ENCODE measurements at regions not wholly inside any gene's neighbourhood (a gene's known extent, or its start where the extent isn't known, plus 50 kb on each side); places are given as distances from the start of the nearest gene placed in this dataset.

DNA sequence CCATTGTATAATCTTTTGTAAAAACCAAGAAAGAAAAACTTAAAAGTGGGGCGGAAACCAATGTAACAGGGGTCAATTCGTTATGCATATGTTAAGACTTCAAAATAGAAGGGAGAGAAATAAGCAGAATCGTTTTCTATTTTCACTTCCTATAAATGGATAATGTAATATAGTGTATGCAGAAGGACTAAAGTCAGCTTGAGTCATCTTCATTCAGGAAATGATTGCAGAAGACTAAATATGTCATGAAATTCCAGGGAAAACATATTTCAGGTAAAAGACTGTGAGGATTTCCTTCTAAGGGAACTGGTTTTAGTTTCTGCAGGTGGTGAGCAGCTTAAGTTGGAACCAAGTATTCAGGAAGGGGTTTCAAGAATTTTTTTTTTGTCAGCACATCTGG is 753.3 kb downstream of the IRX1 start:
- no peak for DNase-seq

DNA sequence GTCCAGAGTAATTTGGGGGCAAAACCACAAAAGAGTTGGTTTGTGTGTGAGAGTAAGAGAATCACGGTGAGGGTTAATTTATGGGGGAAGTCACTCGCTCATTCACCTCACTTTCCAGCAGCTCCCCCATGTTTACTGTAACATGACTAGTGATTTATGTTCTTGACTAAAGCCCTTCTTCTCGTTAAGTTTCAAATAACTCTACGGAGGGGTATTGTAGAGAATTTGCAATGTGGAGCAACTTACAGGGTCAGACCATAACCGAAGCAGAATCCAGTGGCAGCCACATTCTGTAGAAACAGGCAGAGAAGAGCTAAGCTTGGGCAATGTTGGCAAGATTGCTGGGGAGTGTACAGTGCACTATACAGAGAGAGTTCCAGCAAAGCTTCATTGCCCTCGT is 760.6 kb downstream of the IRX1 start:
- DNase-seq, result no peak

DNA sequence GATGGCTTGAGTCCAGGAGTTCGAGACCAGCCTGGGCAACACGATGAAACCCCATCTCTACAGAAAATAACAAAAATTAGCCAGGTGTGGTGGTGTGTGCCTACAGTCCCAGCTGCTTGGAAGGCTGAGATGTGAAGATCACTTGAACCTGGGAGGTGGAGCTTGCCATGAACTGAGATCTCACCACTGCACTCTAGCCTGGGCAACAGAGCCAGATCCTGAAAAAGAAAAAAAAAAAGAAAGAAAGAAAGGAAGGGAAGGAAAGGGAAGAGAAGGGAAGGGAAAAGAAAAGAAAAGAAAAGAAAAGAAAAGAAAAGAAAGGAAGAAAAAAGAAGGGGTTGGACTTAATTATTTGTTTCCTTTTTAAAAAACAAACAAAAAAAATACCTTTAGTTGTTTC is 764.2 kb downstream of the IRX1 start:
- DNase-seq, result no peak

DNA sequence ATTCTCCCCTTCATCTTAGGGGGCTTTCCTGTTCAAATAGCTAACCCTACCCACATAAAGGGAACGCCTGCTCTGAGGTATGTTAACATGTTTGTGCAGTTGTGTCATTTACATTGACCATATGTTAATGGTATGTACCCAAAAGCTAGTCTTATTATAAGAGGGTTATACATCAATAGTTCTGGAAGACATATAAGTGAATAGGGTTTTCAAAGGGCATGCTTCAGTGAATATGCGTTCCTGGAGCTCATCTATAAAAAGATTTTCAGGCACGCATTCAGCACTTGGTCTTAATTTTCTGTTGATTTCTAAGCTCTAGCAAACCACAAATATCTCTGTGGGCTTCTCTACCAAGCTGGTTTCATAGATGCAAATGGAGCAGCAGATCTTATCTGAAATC is 766.1 kb downstream of the IRX1 start:
- DNase-seq, result no peak

DNA sequence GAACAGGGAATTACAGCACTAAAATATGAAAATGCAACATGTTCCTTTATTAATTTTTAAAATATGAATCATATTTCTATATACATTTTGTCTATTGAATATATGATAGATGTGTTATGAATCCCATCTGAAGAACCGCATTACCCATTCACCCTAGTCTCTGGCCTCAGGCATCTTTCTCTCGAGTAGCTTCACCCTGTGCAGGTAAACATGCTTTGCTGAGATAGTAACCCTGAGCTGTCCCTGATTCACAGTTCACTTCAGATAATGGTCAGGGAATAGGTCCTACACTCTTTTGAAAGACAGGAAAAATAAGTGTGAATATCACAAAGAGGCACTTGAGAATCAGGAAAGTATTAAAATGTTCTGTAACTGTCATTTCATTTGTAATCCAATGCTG is 766.8 kb downstream of the IRX1 start:
- DNase-seq, result no peak

DNA sequence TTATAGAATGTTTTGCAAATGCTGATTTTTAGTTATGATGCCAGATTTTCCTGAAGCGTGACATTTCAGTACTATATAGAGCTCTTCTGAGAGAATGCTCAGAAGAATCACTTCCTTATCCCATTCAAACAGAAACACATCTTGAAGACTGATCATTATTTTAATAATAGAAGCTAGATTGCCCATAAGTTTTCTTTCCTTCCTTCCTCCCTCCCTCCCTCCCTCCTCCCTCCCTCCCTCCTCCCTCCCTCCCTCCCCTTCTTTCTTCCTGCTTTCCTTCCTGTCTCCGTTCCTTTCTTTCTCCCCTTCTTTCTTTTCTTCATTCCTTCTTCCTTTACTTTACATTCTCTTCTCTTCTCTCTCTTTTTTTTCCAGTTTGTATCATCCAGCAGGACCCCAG is 767.4 kb downstream of the IRX1 start:
- DNase-seq, result no peak

DNA sequence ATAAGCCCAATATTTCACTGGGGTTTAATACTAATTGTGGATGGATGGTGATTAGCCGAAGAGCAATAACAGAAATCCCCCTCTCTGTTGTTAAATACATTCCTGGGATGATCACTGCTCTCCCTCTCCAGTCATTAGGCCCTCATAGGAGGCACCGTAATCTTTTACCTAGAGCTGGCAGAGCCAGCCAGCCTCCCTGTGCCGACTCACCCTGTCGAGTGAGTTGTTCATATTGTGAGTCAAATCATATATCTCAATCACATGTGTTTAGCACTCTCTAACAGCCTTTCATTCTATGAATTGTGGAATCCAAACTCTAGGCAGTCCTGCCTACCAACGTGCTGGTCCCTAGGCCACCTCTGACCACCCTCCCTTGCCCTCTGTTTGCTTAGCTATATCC is 771.0 kb downstream of the IRX1 start:
- DNase-seq, result no peak

DNA sequence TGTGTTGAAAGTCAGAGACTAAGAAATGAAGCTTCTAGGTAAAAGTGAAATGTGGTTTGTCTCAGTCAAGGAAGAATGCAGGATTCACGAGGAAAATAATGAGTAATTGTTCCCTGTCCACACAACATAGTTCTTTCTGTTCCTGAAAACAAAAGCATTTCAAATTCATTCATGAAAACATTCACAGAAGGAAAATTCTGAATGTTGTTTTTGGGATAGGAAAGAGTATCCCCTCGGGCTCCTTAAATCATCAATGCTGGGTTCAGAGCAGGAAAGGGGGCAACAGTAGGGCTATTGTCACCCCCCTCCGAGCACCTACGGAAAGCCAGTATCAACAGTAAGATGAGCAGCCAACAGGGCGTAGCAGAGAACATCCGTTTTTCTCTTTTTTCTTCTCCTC is 769.9 kb upstream of the ADAMTS16 start:
- no peak for DNase-seq

DNA sequence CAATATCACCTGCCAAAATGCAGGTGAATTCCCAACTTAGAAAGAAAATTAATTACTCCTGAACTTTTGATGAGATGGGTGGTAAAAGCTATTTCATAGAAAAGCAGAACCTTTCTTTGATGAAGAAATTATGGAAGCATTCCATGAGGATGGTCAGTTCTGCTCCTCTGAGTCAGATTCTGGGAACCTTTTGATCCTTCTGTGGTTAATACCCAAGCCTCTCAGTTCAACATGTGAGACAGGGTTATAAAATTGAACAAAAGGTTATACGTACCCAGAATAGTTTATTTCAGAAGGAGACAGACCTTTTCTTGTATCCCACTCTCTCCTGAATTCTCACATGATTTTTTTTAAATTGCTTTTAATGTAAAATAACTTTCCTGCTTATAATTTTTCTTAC is 767.6 kb upstream of the ADAMTS16 start:
- DNase-seq, result no peak

DNA sequence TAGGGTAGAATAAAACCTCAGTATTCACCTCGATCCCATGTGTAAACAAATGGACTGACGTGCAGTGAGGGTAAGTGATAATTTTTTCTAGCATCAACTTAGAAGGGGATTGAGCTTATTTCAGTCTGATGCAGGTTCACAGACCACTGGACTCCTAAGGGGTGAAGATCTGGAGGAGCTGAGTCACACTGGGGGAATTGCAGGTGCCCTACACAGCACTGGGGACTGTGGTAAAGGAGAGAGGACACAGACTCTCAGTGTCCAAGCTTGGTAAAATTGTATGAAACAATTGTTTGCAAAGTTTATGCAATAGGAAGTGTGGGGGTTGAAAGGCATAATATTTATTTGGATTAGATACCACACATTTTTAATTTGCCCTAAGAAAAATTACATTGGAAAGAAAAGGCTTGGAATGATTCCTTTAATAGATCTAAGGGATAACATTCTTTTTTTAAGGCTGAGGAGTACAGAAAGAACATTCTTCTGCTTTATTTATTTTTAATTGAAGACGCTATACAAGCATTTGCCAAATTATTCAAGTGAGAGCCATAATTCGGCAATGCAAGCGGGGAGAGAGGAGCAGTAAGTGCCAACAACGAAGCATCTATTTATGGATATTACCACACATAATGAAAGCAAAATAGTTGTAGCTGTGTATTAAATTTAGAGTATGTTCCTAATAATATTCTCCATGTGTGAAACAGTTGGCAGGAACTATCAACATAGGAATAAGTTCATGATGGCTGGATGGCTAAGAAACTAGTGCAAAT is 766.9 kb upstream of the ADAMTS16 start:
- DNase-seq, result no peak

DNA sequence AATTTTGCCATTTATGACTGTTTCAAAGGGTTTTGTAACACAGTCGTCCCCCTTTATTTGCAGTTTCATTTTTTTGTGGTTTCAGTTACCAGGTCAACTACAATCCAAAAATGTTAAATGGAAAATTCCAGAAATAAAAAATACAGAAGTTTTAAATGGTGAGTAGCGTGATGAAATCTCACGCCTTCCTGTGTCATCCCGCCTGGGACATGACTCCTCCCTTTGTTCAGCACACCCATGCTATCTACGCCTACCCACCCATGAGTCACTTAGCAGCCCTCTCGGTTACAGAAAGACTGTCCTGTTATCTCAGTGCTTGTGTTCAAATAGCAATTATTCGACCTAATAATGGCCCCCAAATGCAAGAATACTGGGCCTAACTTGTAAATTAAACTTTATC is 765.3 kb upstream of the ADAMTS16 start:
- DNase-seq, result no peak

DNA sequence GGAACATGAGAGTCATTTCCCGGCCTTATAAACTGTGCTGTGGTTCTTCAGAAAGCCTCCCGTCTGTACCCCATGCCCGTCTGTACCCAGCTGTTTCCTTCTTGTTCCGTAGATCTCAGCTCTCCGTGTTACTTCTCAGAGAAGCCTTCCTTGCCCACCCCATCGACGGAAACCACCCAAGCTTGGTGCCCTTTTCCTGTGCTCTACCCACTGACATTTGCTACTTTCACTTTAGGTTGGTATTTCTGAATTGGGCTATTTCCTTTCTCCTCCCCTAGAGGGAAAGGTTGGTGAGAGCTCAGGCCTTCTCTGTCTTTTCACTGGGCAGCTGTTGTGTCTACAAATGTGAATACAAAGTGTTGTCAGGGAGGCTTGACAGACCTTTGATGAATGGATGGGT is 764.5 kb upstream of the ADAMTS16 start:
- DNase-seq, result no peak

DNA sequence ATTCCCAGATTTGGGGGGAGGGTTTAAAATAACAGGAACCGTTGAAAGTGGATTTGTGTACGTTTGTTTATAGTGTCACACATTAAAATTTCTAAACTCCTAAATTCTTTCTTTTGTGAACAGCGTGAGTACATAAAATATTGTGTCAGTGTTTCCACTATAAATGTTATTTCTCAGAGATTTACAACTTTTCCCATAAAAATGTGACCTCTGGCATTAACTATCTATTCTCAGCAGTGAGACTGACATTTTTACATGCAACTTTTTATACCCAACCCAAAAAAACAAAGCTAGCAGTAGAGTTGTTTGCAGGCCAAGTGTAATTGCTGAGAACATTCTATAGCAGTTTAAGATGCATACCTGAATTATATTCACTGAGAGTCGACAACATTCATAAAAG is 757.0 kb upstream of the ADAMTS16 start:
- DNase-seq, result no peak

DNA sequence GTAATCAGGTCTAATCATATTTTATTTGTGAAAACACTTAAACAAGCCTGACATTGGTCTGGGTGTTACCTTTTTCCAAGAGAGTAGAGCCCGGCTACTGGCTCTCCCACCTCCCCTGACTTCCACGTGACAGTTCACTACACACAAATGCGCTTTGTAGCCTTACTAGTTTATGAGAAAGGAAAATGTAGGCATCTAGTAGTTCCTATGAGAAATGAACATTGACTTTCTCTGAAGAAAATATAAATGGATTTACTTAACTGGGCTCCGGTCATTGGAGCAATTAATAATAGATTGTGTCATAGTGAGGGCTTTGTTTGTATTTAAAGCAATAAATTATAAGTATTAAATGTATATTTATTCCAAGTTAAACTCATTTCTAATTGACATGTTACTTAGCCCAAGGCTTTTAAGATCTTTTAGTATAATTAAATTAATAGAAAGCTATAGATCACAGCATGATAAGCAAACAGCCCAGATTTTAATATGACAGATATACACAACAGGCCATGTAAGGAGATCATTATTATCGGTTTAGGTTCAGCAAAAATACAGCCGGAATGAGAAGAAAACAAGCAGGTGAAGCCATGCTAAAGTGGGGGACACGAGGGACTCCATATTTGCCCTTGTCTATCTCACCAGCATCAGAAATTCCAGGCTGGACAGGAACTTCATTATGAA is 756.5 kb upstream of the ADAMTS16 start:
- DNase-seq, result no peak

DNA sequence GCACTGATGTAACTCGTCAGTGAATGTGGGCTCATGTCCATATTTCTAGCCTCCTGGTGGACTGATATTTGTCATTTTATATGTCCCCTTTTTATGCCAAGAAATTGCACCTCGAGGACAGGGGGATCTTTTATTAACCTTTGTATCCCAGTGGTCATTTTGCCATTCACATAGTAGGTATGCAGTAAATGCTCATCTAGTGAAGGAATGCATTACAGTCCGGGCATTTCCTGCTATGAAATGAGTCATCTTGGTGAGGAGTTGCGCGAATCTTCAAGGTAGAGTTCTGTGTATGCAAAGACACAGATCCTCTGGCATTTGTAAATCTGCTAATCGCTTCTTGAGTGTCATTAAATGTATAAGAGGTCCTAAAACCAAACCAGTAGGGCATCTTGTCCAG is 755.5 kb upstream of the ADAMTS16 start:
- DNase-seq, result no peak

DNA sequence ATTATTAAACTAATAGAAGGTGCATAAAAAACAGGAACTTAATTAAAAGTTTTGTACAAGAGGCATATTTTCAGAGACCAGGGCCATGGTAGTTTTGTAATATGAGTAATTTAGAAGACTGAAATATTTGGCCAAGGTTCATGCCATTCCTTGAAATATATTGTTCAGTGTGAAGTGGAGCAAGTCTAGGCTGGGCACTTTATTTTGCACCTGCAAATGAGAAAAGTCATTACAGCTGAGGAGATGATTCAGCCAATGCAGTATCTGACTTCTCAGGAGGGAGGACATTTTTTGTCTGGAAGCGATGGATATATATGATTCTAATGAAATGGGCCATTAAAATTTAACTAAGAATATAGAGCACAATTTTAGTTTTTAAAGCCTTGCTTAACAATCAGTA is 754.0 kb upstream of the ADAMTS16 start:
- no peak for DNase-seq

DNA sequence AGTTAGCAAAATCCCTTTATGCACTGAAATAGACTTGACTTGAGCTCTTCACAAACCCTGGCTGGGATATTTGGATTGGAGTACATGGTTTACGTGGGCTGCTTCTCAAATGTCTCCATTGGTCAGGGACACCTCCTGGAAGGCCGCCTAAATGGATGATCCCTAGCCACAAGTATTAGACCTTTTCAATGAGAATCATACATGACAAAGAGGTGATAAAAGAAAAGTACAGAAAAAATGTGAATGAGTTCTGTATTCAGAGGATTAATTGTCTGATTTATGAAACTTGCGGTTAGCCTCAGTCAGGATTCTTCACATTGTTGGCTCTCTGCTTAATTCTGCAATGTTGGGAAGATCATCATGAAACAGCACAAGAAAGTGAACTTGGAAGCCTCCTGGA is 752.8 kb upstream of the ADAMTS16 start:
- DNase-seq, result no peak

DNA sequence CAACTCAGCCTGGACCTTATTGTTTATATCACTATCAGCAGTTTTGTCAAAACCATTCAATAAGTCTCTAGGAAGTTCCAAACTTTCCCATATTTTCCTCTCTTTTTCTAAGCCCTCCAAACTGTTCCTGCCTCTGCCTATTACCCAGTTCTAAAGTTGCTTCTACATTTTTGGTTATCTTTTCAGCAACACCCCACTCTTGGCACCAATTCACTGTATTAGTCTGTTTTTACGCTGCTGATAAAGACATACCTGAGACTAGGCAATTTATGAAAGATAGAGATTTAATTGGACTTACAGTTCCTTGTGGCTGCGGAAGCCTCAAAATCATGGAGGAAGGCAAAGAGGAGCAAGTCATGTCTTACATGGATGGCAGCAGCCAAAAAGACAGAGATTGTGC is 744.4 kb upstream of the ADAMTS16 start:
- no peak for DNase-seq

DNA sequence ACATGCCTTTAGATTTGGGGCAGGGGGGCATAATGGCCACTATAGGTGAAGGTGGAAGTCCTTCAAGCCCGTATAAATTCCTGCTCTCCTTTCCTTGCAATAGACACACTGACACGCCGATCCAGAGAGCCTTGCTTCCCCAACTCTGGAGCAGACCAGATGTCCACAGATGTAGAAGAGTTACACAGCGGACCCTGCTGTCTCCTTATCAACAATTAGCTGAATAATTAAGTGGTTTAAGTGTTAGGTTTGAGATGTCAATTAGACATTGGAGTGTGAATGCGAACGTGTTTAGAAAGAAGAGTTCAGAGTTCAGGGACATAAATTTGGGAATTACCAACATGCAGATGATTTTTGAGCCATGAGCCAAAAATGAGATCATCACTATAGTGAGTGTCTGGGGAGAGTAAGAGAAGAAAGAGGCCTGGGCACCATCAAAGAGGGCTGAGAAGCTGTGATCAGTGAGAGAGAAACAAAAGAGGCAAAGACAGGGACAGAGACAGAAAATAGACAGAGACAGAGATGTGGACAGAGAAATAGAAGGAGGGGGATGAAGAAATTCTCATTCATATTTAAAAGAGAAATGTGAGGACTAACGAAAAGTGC is 734.4 kb upstream of the ADAMTS16 start:
- DNase-seq, result no peak

DNA sequence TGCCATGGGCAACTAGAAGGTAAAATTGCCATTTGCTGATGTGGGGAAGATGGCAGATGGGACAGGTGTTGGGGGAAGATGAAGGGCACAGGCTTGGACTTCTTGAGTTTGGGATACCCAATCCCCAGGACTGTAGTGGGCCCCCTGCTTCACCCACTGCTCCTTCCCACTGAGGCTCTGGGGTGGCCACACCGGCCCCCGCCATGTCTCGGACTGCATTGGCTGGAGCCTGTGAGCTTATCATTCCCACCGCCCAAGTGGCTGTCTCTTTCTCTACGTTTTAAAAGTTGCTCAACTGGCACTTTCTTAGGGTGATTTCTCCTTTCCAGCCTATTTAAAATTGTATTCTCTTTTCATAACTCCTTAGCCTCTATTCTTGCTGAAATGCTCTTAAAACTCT is 730.0 kb upstream of the ADAMTS16 start:
- no peak for DNase-seq

DNA sequence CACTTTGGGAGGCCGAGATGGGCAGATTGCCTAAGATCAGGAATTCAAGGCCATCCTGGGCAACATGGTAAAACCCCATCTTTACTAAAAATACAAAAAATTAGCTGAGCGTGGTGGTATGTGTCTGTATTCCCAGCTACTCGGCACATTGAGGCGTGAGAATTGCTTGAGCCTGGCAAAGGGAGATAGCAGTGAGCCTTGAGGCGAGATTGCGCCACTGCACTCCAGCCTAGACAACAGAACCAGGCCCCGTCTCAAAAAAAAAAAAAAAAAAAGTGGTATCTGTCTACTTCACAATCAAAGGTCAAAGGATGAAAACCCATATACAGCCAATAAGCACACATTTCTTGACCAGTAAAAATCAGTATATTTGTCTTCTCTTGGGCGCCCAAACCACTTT is 728.5 kb upstream of the ADAMTS16 start:
- DNase-seq, result no peak

DNA sequence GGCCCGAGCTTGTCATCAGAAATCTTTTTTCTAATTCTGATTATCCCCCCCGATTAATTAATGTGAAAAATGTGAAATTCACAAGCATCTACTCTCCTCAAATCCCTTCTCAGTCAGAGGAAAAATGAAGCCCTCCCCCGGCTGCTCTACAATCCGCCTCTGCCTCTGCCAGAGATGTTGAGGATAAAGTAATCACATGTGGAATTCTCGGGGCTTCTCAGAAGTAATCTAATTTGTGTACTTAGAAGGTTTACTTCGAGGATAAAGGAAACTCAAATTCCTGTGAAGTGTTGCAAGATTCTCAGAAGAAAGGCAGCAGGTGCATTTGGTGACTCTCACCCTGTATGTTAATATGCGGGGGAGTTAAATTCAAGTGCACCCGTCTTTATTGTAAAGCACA is 726.1 kb upstream of the ADAMTS16 start:
- DNase-seq, result no peak

DNA sequence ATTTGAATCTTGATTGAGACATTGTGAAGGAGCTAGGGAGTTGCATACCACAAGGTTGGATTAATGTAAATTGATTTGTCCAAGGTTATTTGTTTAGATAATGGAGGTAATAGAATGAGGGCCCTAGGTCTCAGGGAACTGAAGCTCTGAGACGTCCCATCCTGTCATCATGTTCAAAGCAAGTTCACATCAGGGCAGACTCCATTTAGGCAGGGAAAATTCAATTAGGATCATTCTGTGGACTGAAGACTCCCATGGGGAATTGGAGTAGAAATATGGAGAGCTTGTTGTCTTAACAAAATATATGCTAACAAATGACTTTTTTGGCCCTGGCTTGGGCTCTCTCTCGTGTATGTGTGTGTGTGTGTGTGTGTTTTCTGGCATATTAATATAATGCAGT is 722.0 kb upstream of the ADAMTS16 start:
- DNase-seq, result no peak

DNA sequence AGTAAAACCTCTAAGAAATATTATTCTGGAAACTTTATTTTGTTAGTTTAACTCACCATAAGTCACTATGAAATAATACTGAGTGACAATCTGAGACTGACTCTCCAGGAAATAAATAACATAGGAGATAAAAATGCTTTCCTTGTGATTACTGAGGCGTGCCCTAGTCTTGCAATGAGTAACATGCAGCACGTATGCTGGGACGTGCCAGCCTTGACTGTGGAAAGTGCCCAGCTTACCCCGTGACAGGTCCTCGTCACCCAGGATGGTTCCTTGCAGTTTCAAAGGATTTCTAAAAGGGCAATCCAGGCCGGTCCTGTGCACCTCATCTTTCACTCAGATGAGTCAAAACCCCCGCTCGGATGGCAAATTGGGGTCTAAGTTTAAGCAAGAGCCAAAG is 720.8 kb upstream of the ADAMTS16 start:
- DNase-seq, result no peak

DNA sequence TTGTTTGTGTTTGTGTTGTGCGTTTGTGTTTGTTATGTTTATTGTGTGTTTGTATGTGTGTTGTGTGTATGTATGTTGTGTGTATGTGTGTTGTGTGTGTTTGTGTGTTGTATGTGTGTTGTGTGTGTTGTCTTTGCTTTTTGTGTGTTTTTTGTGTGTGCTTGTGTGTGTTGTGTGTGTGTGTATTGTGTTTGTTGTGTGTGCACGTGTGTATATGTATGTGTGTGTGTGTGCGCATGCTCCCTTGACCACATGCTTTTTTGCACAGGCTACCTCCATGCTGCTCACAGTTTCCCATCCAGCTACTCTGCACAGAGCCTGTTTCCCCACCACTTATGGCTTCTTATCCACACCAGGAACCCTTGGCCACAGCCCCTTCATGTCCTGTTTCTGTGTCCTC is 720.0 kb upstream of the ADAMTS16 start:
- DNase-seq, result no peak

Data from NCI-H345 (cell line).